ENCODE measurements at regions not wholly inside any gene's neighbourhood (a gene's known extent, or its start where the extent isn't known, plus 50 kb on each side); places are given as distances from the start of the nearest gene placed in this dataset.
"Not testable (repeated sequence)": the region's sequence is repeated elsewhere in the genome, so short reads cannot be mapped to it uniquely, and the experiment has no call there.

- Mint-ChIP-seq H3K27me3 (no peaks in the 10 kb centered on the region), H3K4me1 (ENCODE audit: low read depth) (no peaks in the 10 kb centered on the region), H3K36me3 (ENCODE audit: low read depth) (no peaks in the 10 kb centered on the region), H3K4me3 (no peak overlapping the region), H3K9me3 (peaks cover 6% of the 10 kb centered on the region), H3K27ac (no peak overlapping the region)
- no peak for DNase-seq
Measured at GRCh38 chr18:64699081-64699480, 550.2 kb upstream of the LINC00305 start.

GRCh38 chr18:64695851-64696553, 547.1 kb upstream of the LINC00305 start:
- H3K27ac Mint-ChIP-seq: no peak overlapping the region
- no peak for DNase-seq
- no peaks in the 10 kb centered on the region for H3K27me3 Mint-ChIP-seq
- no peaks in the 10 kb centered on the region for H3K4me1 Mint-ChIP-seq (ENCODE audit: low read depth)
- no peaks in the 10 kb centered on the region for H3K36me3 Mint-ChIP-seq (ENCODE audit: low read depth)
- no peak overlapping the region for H3K4me3 Mint-ChIP-seq
- peaks cover 2% of the 10 kb centered on the region for H3K9me3 Mint-ChIP-seq

GRCh38 chr18:64693766-64694165, 544.9 kb upstream of the LINC00305 start:
- no peak for DNase-seq
- Mint-ChIP-seq H3K27ac (no peak overlapping the region), H3K36me3 (ENCODE audit: low read depth) (no peaks in the 10 kb centered on the region), H3K27me3 (no peaks in the 10 kb centered on the region), H3K4me1 (ENCODE audit: low read depth) (no peaks in the 10 kb centered on the region), H3K9me3 (peaks cover 2% of the 10 kb centered on the region), H3K4me3 (no peak overlapping the region)

- H3K9me3 Mint-ChIP-seq: peaks cover 5% of the 10 kb centered on the region
Measured at GRCh38 chr18:64692826-64693225, 543.9 kb upstream of the LINC00305 start.

GRCh38 chr18:64679121-64679520, 530.2 kb upstream of the LINC00305 start:
- no peaks in the 10 kb centered on the region for H3K36me3 Mint-ChIP-seq (ENCODE audit: low read depth)
- peaks cover 17% of the 10 kb centered on the region for H3K9me3 Mint-ChIP-seq
- H3K27ac Mint-ChIP-seq: no peak overlapping the region
- H3K27me3 Mint-ChIP-seq: no peaks in the 10 kb centered on the region
- DNase-seq: no peak
- no peak overlapping the region for H3K4me3 Mint-ChIP-seq
- H3K4me1 Mint-ChIP-seq (ENCODE audit: low read depth): no peaks in the 10 kb centered on the region

More at GRCh38 chr18:64692826-64693225, 543.9 kb upstream of the LINC00305 start:
- no peak for DNase-seq
- no peak overlapping the region for H3K27ac Mint-ChIP-seq
- no peaks in the 10 kb centered on the region for H3K4me1 Mint-ChIP-seq (ENCODE audit: low read depth)
- no peak overlapping the region for H3K4me3 Mint-ChIP-seq
- H3K36me3 Mint-ChIP-seq (ENCODE audit: low read depth): no peaks in the 10 kb centered on the region
- H3K27me3 Mint-ChIP-seq: no peaks in the 10 kb centered on the region

GRCh38 chr18:64678048-64678447, 529.2 kb upstream of the LINC00305 start:
- Mint-ChIP-seq H3K36me3 (ENCODE audit: low read depth) (no peaks in the 10 kb centered on the region), H3K27ac (no peak overlapping the region), H3K4me3 (no peak overlapping the region)

GRCh38 chr18:64674694-64675093, 525.8 kb upstream of the LINC00305 start:
- Mint-ChIP-seq H3K4me1 (ENCODE audit: low read depth) (no peaks in the 10 kb centered on the region), H3K9me3 (peaks cover 16% of the 10 kb centered on the region), H3K36me3 (ENCODE audit: low read depth) (no peaks in the 10 kb centered on the region), H3K4me3 (no peak overlapping the region), H3K27me3 (no peaks in the 10 kb centered on the region), H3K27ac (no peak overlapping the region)
- DNase-seq: no peak

More at GRCh38 chr18:64678048-64678447, 529.2 kb upstream of the LINC00305 start:
- H3K4me1 Mint-ChIP-seq (ENCODE audit: low read depth): no peaks in the 10 kb centered on the region
- H3K27me3 Mint-ChIP-seq: no peaks in the 10 kb centered on the region
- peaks cover 20% of the 10 kb centered on the region for H3K9me3 Mint-ChIP-seq
- no peak for DNase-seq

GRCh38 chr18:64671293-64671692, 522.4 kb upstream of the LINC00305 start:
- not testable (repeated sequence) for H3K4me3 Mint-ChIP-seq; H3K27me3 Mint-ChIP-seq; DNase-seq; H3K4me1 Mint-ChIP-seq (ENCODE audit: low read depth); H3K27ac Mint-ChIP-seq; H3K36me3 Mint-ChIP-seq (ENCODE audit: low read depth)
- peaks cover 16% of the 10 kb centered on the region for H3K9me3 Mint-ChIP-seq

- no peaks in the 10 kb centered on the region for H3K36me3 Mint-ChIP-seq (ENCODE audit: low read depth)
- H3K9me3 Mint-ChIP-seq: peaks cover 10% of the 10 kb centered on the region
- no peaks in the 10 kb centered on the region for H3K4me1 Mint-ChIP-seq (ENCODE audit: low read depth)
- H3K4me3 Mint-ChIP-seq: no peak overlapping the region
- no peak for DNase-seq
- no peaks in the 10 kb centered on the region for H3K27me3 Mint-ChIP-seq
- H3K27ac Mint-ChIP-seq: no peak overlapping the region
Measured at GRCh38 chr18:64668461-64668962, 519.6 kb upstream of the LINC00305 start.

- Mint-ChIP-seq H3K4me3 (no peak overlapping the region), H3K9me3 (peaks cover 3% of the 10 kb centered on the region), H3K27me3 (no peaks in the 10 kb centered on the region), H3K36me3 (ENCODE audit: low read depth) (no peaks in the 10 kb centered on the region), H3K27ac (no peak overlapping the region), H3K4me1 (ENCODE audit: low read depth) (no peaks in the 10 kb centered on the region)
- DNase-seq: no peak
Measured at GRCh38 chr18:64663086-64663485, 514.2 kb upstream of the LINC00305 start.

GRCh38 chr18:64659196-64659595, 510.3 kb upstream of the LINC00305 start:
- no peak for DNase-seq
- H3K4me1 Mint-ChIP-seq (ENCODE audit: low read depth): no peaks in the 10 kb centered on the region
- no peak overlapping the region for H3K4me3 Mint-ChIP-seq
- H3K36me3 Mint-ChIP-seq (ENCODE audit: low read depth): no peaks in the 10 kb centered on the region
- H3K9me3 Mint-ChIP-seq: peaks cover 5% of the 10 kb centered on the region
- no peak overlapping the region for H3K27ac Mint-ChIP-seq
- no peaks in the 10 kb centered on the region for H3K27me3 Mint-ChIP-seq

- Mint-ChIP-seq H3K36me3 (ENCODE audit: low read depth) (no peaks in the 10 kb centered on the region), H3K27ac (no peak overlapping the region), H3K4me1 (ENCODE audit: low read depth) (no peaks in the 10 kb centered on the region), H3K4me3 (no peak overlapping the region), H3K9me3 (peaks cover 9% of the 10 kb centered on the region), H3K27me3 (no peaks in the 10 kb centered on the region)
- no peak for DNase-seq
Measured at GRCh38 chr18:64653068-64653467, 504.2 kb upstream of the LINC00305 start.

GRCh38 chr18:64650068-64650467, 501.2 kb upstream of the LINC00305 start:
- H3K4me1 Mint-ChIP-seq (ENCODE audit: low read depth): no peaks in the 10 kb centered on the region
- no peak overlapping the region for H3K4me3 Mint-ChIP-seq
- H3K36me3 Mint-ChIP-seq (ENCODE audit: low read depth): no peaks in the 10 kb centered on the region
- DNase-seq: no peak
- H3K9me3 Mint-ChIP-seq: peaks cover 8% of the 10 kb centered on the region
- H3K27me3 Mint-ChIP-seq: no peaks in the 10 kb centered on the region
- H3K27ac Mint-ChIP-seq: no peak overlapping the region

- DNase-seq: no peak
- H3K4me1 Mint-ChIP-seq (ENCODE audit: low read depth): no peaks in the 10 kb centered on the region
- H3K4me3 Mint-ChIP-seq: no peak overlapping the region
- no peaks in the 10 kb centered on the region for H3K27me3 Mint-ChIP-seq
- H3K27ac Mint-ChIP-seq: no peak overlapping the region
- no peaks in the 10 kb centered on the region for H3K36me3 Mint-ChIP-seq (ENCODE audit: low read depth)
- H3K9me3 Mint-ChIP-seq: peaks cover 9% of the 10 kb centered on the region
Measured at GRCh38 chr18:64645753-64646152, 496.9 kb upstream of the LINC00305 start.

- no peak for DNase-seq
- no peaks in the 10 kb centered on the region for H3K27me3 Mint-ChIP-seq
- no peak overlapping the region for H3K27ac Mint-ChIP-seq
Measured at GRCh38 chr18:64639536-64639935, 490.6 kb upstream of the LINC00305 start.

More at GRCh38 chr18:64639536-64639935, 490.6 kb upstream of the LINC00305 start:
- H3K9me3 Mint-ChIP-seq: peaks cover 8% of the 10 kb centered on the region
- H3K4me1 Mint-ChIP-seq (ENCODE audit: low read depth): no peaks in the 10 kb centered on the region
- H3K4me3 Mint-ChIP-seq: no peak overlapping the region
- H3K36me3 Mint-ChIP-seq (ENCODE audit: low read depth): no peaks in the 10 kb centered on the region
